Endodermal cell (in vitro differentiated cells): ENCODE measurements at regions not wholly inside any gene's neighbourhood (a gene's known extent, or its start where the extent isn't known, plus 50 kb on each side); places are given as distances from the start of the nearest gene placed in this dataset.

Source experiments
- DNase-seq: peaks from one replicate; pipeline ENCODE4 v3.0.0-alpha.2; 2017
- H3K27ac ChIP-seq: 2 replicates; pipeline ENCODE4 v1.5.1; 2013; ENCODE audit warnings: mild to moderate bottlenecking, low read depth, low read length, moderate library complexity
- H3K27me3 ChIP-seq: 2 replicates; pipeline ENCODE4 v1.6.1; 2013; ENCODE audit warnings: mild to moderate bottlenecking, low read length, moderate library complexity; ENCODE audit not compliant: insufficient read depth, control insufficient read depth, poor library complexity, severe bottlenecking
- H3K36me3 ChIP-seq: 2 replicates; pipeline ENCODE4 v1.7.0; 2013; ENCODE audit warnings: mild to moderate bottlenecking, low read length, moderate library complexity; ENCODE audit not compliant: control insufficient read depth, insufficient read depth
- H3K4me1 ChIP-seq: one replicate; pipeline ENCODE4 v1.7.0; 2013; ENCODE audit warnings: low read length; ENCODE audit not compliant: control insufficient read depth, insufficient read depth
- H3K4me3 ChIP-seq: 2 replicates; pipeline ENCODE4 v1.5.1; 2013; ENCODE audit warnings: mild to moderate bottlenecking, low read length, moderate library complexity
- H3K9ac ChIP-seq: 2 replicates; pipeline ENCODE4 v1.6.1; 2013; ENCODE audit warnings: mild to moderate bottlenecking, low read length, moderate library complexity; ENCODE audit not compliant: poor library complexity, severe bottlenecking; ENCODE audit errors: extremely low read depth
- H3K9me3 ChIP-seq: 2 replicates; pipeline ENCODE4 v1.6.1; 2013; ENCODE audit warnings: mild to moderate bottlenecking, low read length, moderate library complexity; ENCODE audit not compliant: control insufficient read depth
- H3K27ac Mint-ChIP-seq: 2 replicates; pipeline ENCODE4 v1.8.0; 2020; ENCODE audit warnings: mixed read lengths
- H3K27me3 Mint-ChIP-seq: 2 replicates; pipeline ENCODE4 v1.8.0; 2021; ENCODE audit warnings: mild to moderate bottlenecking, mixed read lengths; ENCODE audit not compliant: insufficient read depth
- H3K36me3 Mint-ChIP-seq: 2 replicates; pipeline ENCODE4 v1.8.0; 2020; ENCODE audit warnings: low read depth, mixed read lengths
- H3K4me1 Mint-ChIP-seq: 2 replicates; pipeline ENCODE4 v1.8.0; 2020; ENCODE audit warnings: mixed read lengths
- H3K4me3 Mint-ChIP-seq: 2 replicates; pipeline ENCODE4 v1.8.0; 2020; ENCODE audit warnings: mild to moderate bottlenecking, moderate library complexity, mixed read lengths
- H3K9me3 Mint-ChIP-seq: 2 replicates; pipeline ENCODE4 v1.8.0; 2020; ENCODE audit warnings: mild to moderate bottlenecking, mixed read lengths
- CTCF ChIP-seq: fragments of 200-600 bp; sonication (generic); conservative IDR thresholded peaks from 2 replicates; pipeline ENCODE4 v1.5.0; 2021; ENCODE audit warnings: antibody characterized with exemption, mild to moderate bottlenecking
- WGBS, 2 experiments: methylation state at CpG; one replicate each; pipeline versions ENCODE4 v1.1.5 to v1.1.7; 2013; ENCODE audit warnings: missing lambda C conversion rate in 2 of 2, mixed read lengths in 1 of 2; ENCODE audit not compliant: insufficient coverage in 1 of 2, insufficient read length in 1 of 2; 5-methylcytosine and 5-hydroxymethylcytosine counted together

GRCh38 chr17:12554251-12554650 is 111.4 kb upstream of the MYOCD start:
- Histone ChIP-seq H3K4me1 (no peaks in the 10 kb centered on the region), H3K27me3 (no peaks in the 10 kb centered on the region), H3K9me3 (no peaks in the 10 kb centered on the region), H3K27ac (no peak overlapping the region), H3K4me3 (no peak overlapping the region), H3K36me3 (no peaks in the 10 kb centered on the region), H3K9ac (no peak overlapping the region)
- peaks cover 9% of the 10 kb centered on the region for H3K4me1 Mint-ChIP-seq
- DNase-seq: no peak
- no peak overlapping the region for H3K27ac Mint-ChIP-seq
- no peak overlapping the region for H3K4me3 Mint-ChIP-seq
- H3K9me3 Mint-ChIP-seq: no peaks in the 10 kb centered on the region
- H3K27me3 Mint-ChIP-seq: no peaks in the 10 kb centered on the region
- H3K36me3 Mint-ChIP-seq: no peaks in the 10 kb centered on the region
- 94 to 98% methylated on average over 4 of the region's 4 CpGs for WGBS, 2 experiments
- no peak for TF ChIP-seq CTCF

- no peak overlapping the region for H3K27ac Mint-ChIP-seq
- H3K9me3 Mint-ChIP-seq: no peaks in the 10 kb centered on the region
- Histone ChIP-seq H3K9ac (no peak overlapping the region), H3K27ac (no peak overlapping the region), H3K4me3 (no peak overlapping the region), H3K36me3 (no peaks in the 10 kb centered on the region), H3K27me3 (no peaks in the 10 kb centered on the region), H3K4me1 (peaks cover 11% of the 10 kb centered on the region), H3K9me3 (no peaks in the 10 kb centered on the region)
- no peak overlapping the region for H3K4me3 Mint-ChIP-seq
- DNase-seq: peak; percentile 70
- H3K36me3 Mint-ChIP-seq: no peaks in the 10 kb centered on the region
- no peaks in the 10 kb centered on the region for H3K27me3 Mint-ChIP-seq
- peaks cover 32% of the 10 kb centered on the region for H3K4me1 Mint-ChIP-seq
- no peak for TF ChIP-seq CTCF
- WGBS, 2 experiments: 53 to 58% methylated on average over 2 to 4 of the region's 4 CpGs
Observed at GRCh38 chr17:12566291-12566690, 99.4 kb upstream of the MYOCD start.

- Mint-ChIP-seq H3K4me1 (peaks cover 32% of the 10 kb centered on the region), H3K27me3 (no peaks in the 10 kb centered on the region), H3K27ac (no peak overlapping the region), H3K36me3 (no peaks in the 10 kb centered on the region), H3K4me3 (no peak overlapping the region), H3K9me3 (peaks cover 4% of the 10 kb centered on the region)
- H3K9ac ChIP-seq: no peak overlapping the region
- no peaks in the 10 kb centered on the region for H3K9me3 ChIP-seq
- no peak overlapping the region for H3K27ac ChIP-seq
- no peak for TF ChIP-seq CTCF
- no peaks in the 10 kb centered on the region for H3K36me3 ChIP-seq
- no peak overlapping the region for H3K4me3 ChIP-seq
- WGBS, 2 experiments: 84 to 86% methylated on average over 7 to 10 of the region's 10 CpGs
- DNase-seq: no peak
- peaks cover 11% of the 10 kb centered on the region for H3K4me1 ChIP-seq
- H3K27me3 ChIP-seq: no peaks in the 10 kb centered on the region
Observed at GRCh38 chr17:12567077-12568053, 98.3 kb upstream of the MYOCD start.
